CD14-positive monocyte (primary cell): ENCODE measurements at regions not wholly inside any gene's neighbourhood (a gene's known extent, or its start where the extent isn't known, plus 50 kb on each side); places are given as distances from the start of the nearest gene placed in this dataset.

ENCODE experiments used
- DNase-seq, 3 donors: peaks; one replicate each; pipeline ENCODE4 v3.0.0-alpha.2; 2011 to 2022
- H2AFZ ChIP-seq: 2 replicates; pipeline ENCODE4 v1.6.0; 2012; ENCODE audit warnings: mild to moderate bottlenecking, low read depth, low read length, inconsistent platforms; ENCODE audit not compliant: insufficient read depth, poor library complexity, severe bottlenecking
- H3K27ac ChIP-seq, 2 donors: 1 replicate in 1 of 2; 2 replicates in 1 of 2; pipeline ENCODE4 v1.5.1; 2012 to 2013; ENCODE audit warnings: low read length in 2 of 2, control low read depth in 1 of 2, inconsistent platforms in 1 of 2, low read depth in 1 of 2, mild to moderate bottlenecking in 1 of 2
- H3K27me3 ChIP-seq, 2 donors: one replicate each; pipeline versions ENCODE4 v1.6.0 to v1.6.1; 2011 to 2013; ENCODE audit warnings: low read length in 2 of 2; ENCODE audit not compliant: control insufficient read depth in 2 of 2, insufficient read depth in 2 of 2
- H3K36me3 ChIP-seq, 2 donors: replicated peaks in 1 of 2; 1 replicate in 1 of 2; 2 replicates in 1 of 2; pipeline versions ENCODE4 v1.5.1 to v1.6.1; 2012 to 2013; ENCODE audit warnings: low read length in 2 of 2, control low read depth in 1 of 2, inconsistent platforms in 1 of 2, mild to moderate bottlenecking in 1 of 2; ENCODE audit not compliant: insufficient read depth in 2 of 2, control insufficient read depth in 1 of 2
- H3K4me1 ChIP-seq, 2 donors: 1 replicate in 1 of 2; 2 replicates in 1 of 2; pipeline versions ENCODE4 v1.5.1 to v1.6.1; 2012 to 2013; ENCODE audit warnings: low read length in 2 of 2, control low read depth in 1 of 2, inconsistent platforms in 1 of 2, mild to moderate bottlenecking in 1 of 2, moderate library complexity in 1 of 2; ENCODE audit not compliant: insufficient read depth in 2 of 2, control insufficient read depth in 1 of 2
- H3K4me2 ChIP-seq: replicated peaks from 2 replicates; pipeline ENCODE3; 2012; ENCODE audit warnings: low read length, moderate library complexity, mild to moderate bottlenecking; ENCODE audit not compliant: poor library complexity, severe bottlenecking; ENCODE audit errors: extremely low read depth
- H3K4me3 ChIP-seq, 3 experiments: fragments of 200-600 bp in 1 of 3; sonication (generic) in 1 of 3; replicated peaks in 1 of 3; 1 replicate in 2 of 3; 2 replicates in 1 of 3; pipeline ENCODE4 v1.5.1; 2011 to 2013; ENCODE audit warnings: low read length in 3 of 3, mild to moderate bottlenecking in 3 of 3, control low read depth in 2 of 3, low read depth in 2 of 3, inconsistent platforms in 1 of 3, moderate library complexity in 1 of 3
- H3K79me2 ChIP-seq: 2 replicates; pipeline ENCODE4 v1.6.0; 2012; ENCODE audit warnings: mild to moderate bottlenecking, control low read depth, inconsistent platforms, low read length, moderate library complexity; ENCODE audit not compliant: insufficient read depth
- H3K9ac ChIP-seq: 2 replicates; pipeline ENCODE4 v1.6.0; 2017; ENCODE audit warnings: low read length, mild to moderate bottlenecking; ENCODE audit not compliant: insufficient read depth, poor library complexity, severe bottlenecking
- H3K9me3 ChIP-seq, 2 donors: replicated peaks in 1 of 2; 1 replicate in 1 of 2; 2 replicates in 1 of 2; pipeline versions ENCODE4 v1.5.1 to v1.6.1; 2012 to 2013; ENCODE audit warnings: low read length in 2 of 2, control low read depth in 1 of 2; ENCODE audit not compliant: control insufficient read depth in 1 of 2, insufficient read depth in 1 of 2
- H4K20me1 ChIP-seq: 2 replicates; pipeline ENCODE4 v1.6.0; 2012; ENCODE audit warnings: mild to moderate bottlenecking, low read length, control low read depth, moderate library complexity; ENCODE audit not compliant: insufficient read depth
- H3K27ac Mint-ChIP-seq, 7 donors: one replicate each; pipeline ENCODE4 v1.8.0; 2020; ENCODE audit warnings: mild to moderate bottlenecking in 7 of 7, mixed read lengths in 7 of 7, moderate library complexity in 6 of 7, inconsistent platforms in 2 of 7
- H3K27me3 Mint-ChIP-seq, 3 donors: one replicate each; pipeline ENCODE4 v1.8.0; 2021 to 2022; ENCODE audit warnings: low read depth in 3 of 3, mild to moderate bottlenecking in 3 of 3, mixed read lengths in 3 of 3, moderate library complexity in 3 of 3, inconsistent platforms in 1 of 3
- H3K36me3 Mint-ChIP-seq, 2 donors: one replicate each; pipeline ENCODE4 v1.8.0; 2020; ENCODE audit warnings: mixed read lengths in 2 of 2, inconsistent platforms in 1 of 2, mild to moderate bottlenecking in 1 of 2
- H3K4me1 Mint-ChIP-seq: one replicate; pipeline ENCODE4 v1.8.0; 2020; ENCODE audit warnings: mild to moderate bottlenecking, mixed read lengths
- H3K4me3 Mint-ChIP-seq, 2 donors: one replicate each; pipeline ENCODE4 v1.8.0; 2020; ENCODE audit warnings: mild to moderate bottlenecking in 2 of 2, mixed read lengths in 2 of 2, moderate library complexity in 1 of 2
- H3K9me3 Mint-ChIP-seq, 7 donors: one replicate each; pipeline ENCODE4 v1.8.0; 2020 to 2022; ENCODE audit warnings: mixed read lengths in 7 of 7, mild to moderate bottlenecking in 6 of 7, moderate library complexity in 6 of 7, inconsistent platforms in 2 of 7
- WGBS: methylation state at CpG from one replicate; pipeline ENCODE4 v1.1.5; 2013; ENCODE audit warnings: missing lambda C conversion rate; ENCODE audit not compliant: insufficient coverage; 5-methylcytosine and 5-hydroxymethylcytosine counted together
- intact Hi-C, 2 donors: fragments of 100-400 bp; cut with micrococcal nuclease; formaldehyde crosslinking; loops; one replicate each; pipeline versions ENCODE4 v1.15.0 to v1.15.1; 2023
- TF ChIP-seq, protein P1 (sequence below): fragments of 200-600 bp; IDR thresholded peaks from one replicate; pipeline ENCODE4 v1.8.0; 2022; ENCODE audit warnings: antibody characterized with exemption, mild to moderate bottlenecking

DNA sequence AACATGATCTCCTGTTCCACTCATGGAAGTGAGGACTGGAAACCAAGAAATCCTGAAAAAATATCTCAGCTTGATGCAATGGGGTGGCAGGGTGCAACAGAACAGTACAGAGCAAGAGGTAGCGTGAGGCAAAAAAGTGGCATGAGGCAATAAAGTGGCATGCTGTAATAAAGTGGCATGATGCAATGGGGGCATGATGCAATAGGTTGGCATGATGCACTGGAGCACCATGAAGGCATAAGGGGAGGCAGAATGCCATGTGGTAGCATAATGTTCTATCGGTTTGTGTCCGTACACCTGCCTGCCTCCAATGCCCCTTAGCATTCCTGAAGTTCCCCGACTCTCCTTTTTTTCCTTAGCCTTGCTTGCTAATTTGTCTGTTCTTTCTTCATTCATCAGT lies 648.4 kb downstream of the TMEM182 start:
- Histone ChIP-seq H3K4me1 (no peaks in the 10 kb centered on the region), H2AFZ (no peak overlapping the region), H3K27ac (no peak overlapping the region), H3K79me2 (no peaks in the 10 kb centered on the region), H3K36me3 (no peaks in the 10 kb centered on the region), H3K4me3 (no peak overlapping the region), H3K9me3 (no peaks in the 10 kb centered on the region), H4K20me1 (no peaks in the 10 kb centered on the region), H3K27me3 (no peaks in the 10 kb centered on the region), H3K9ac (no peak overlapping the region), H3K4me2 (no peak overlapping the region)
- DNase-seq = no peak
- H3K4me1 Mint-ChIP-seq = no peaks in the 10 kb centered on the region
- TF ChIP-seq, protein P1, sequence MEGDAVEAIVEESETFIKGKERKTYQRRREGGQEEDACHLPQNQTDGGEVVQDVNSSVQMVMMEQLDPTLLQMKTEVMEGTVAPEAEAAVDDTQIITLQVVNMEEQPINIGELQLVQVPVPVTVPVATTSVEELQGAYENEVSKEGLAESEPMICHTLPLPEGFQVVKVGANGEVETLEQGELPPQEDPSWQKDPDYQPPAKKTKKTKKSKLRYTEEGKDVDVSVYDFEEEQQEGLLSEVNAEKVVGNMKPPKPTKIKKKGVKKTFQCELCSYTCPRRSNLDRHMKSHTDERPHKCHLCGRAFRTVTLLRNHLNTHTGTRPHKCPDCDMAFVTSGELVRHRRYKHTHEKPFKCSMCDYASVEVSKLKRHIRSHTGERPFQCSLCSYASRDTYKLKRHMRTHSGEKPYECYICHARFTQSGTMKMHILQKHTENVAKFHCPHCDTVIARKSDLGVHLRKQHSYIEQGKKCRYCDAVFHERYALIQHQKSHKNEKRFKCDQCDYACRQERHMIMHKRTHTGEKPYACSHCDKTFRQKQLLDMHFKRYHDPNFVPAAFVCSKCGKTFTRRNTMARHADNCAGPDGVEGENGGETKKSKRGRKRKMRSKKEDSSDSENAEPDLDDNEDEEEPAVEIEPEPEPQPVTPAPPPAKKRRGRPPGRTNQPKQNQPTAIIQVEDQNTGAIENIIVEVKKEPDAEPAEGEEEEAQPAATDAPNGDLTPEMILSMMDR = no peak
- H3K4me3 Mint-ChIP-seq = peak overlapping the region in 1 of 2 donors; percentile 5
- peaks cover 0 to 8% (median 3%) of the 10 kb centered on the region in 7 donors for H3K9me3 Mint-ChIP-seq
- 86% methylated on average over 3 of the region's 4 CpGs for WGBS
- intact Hi-C loops = no loop called here
- H3K27ac Mint-ChIP-seq = no peak overlapping the region
- no peaks in the 10 kb centered on the region for H3K36me3 Mint-ChIP-seq
- H3K27me3 Mint-ChIP-seq = no peaks in the 10 kb centered on the region

DNA sequence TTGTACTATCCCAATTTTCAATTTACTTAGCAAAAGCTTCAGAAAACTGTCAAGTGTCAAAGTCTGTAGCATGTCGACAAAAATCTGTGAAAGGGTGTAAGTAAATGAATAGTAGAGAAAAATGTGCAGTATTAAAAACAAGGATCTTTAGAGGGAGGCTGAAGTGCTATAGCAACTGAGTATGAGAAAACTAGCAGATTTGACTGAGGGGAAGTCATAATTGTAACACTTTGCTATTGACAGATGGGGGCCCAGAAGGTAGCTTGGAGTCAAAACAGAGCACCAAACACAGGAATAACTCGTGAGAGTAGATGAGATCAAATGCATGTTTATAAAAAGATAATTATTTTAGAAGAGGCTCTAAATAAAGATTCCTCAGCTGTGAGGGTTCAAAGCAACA lies 657.7 kb downstream of the TMEM182 start:
- Histone ChIP-seq H2AFZ (no peak overlapping the region), H3K79me2 (no peaks in the 10 kb centered on the region), H3K27me3 (no peaks in the 10 kb centered on the region), H3K27ac (no peak overlapping the region), H3K9me3 (peaks cover 0 to 3% of the 10 kb centered on the region in 2 donors), H3K9ac (no peak overlapping the region), H3K4me1 (no peaks in the 10 kb centered on the region), H3K4me3 (no peak overlapping the region), H3K36me3 (no peaks in the 10 kb centered on the region), H3K4me2 (no peak overlapping the region), H4K20me1 (no peaks in the 10 kb centered on the region)
- Mint-ChIP-seq H3K27me3 (no peaks in the 10 kb centered on the region), H3K4me3 (no peak overlapping the region), H3K36me3 (no peaks in the 10 kb centered on the region), H3K4me1 (no peaks in the 10 kb centered on the region), H3K27ac (no peak overlapping the region), H3K9me3 (peaks cover 0 to 10% (median 4%) of the 10 kb centered on the region in 7 donors)
- WGBS = 67% methylated on average over 1 of the region's 2 CpGs
- TF ChIP-seq, protein P1 = no peak
- intact Hi-C loops = no loop called here
- DNase-seq = no peak
